ENCODE measurements at regions not wholly inside any gene's neighbourhood (a gene's known extent, or its start where the extent isn't known, plus 50 kb on each side); places are given as distances from the start of the nearest gene placed in this dataset.

- no peaks in the 10 kb centered on the region for H3K27me3 ChIP-seq (ENCODE audit: insufficient read depth, low read length)
- no peaks in the 10 kb centered on the region for H3K23me2 ChIP-seq (ENCODE audit: insufficient read length, low read depth, low read length, poor library complexity, severe bottlenecking)
- Mint-ChIP-seq H3K4me3 (no peak overlapping the region), H3K4me1 (peaks cover 4 to 5% of the 10 kb centered on the region in 2 experiments; a peak in 2 of 4 replicates), H3K9me3 (no peaks in the 10 kb centered on the region), H3K27me3 (ENCODE audit: low read depth) (peaks cover 6% of the 10 kb centered on the region; the same call in 1 of the 2 replicates), H3K27ac (no peak overlapping the region), H3K36me3 (ENCODE audit: insufficient read depth in 1 of 3, low read depth in 3 of 3) (no peaks in the 10 kb centered on the region)
- H3K79me2 ChIP-seq (ENCODE audit: insufficient read depth, low read length), result no peaks in the 10 kb centered on the region
- no peak overlapping the region for H4K5ac ChIP-seq (ENCODE audit: insufficient read length, low read depth, low read length)
- H3K27ac ChIP-seq (ENCODE audit: insufficient read length, low read depth, low read length), result no peak overlapping the region
- DNase-seq, result no peak
- no peak overlapping the region for H3K4me2 ChIP-seq (ENCODE audit: insufficient read depth, insufficient read length, low read length)
- no peaks in the 10 kb centered on the region for H4K20me1 ChIP-seq (ENCODE audit: control insufficient read depth, insufficient read depth, insufficient read length)
- no peaks in the 10 kb centered on the region; the same call in 1 of the 2 replicates for H3K4me1 ChIP-seq (ENCODE audit: insufficient read depth, low read length)
- H4K8ac ChIP-seq (replicated peaks; ENCODE audit: insufficient read length, low read depth, low read length), result no peak overlapping the region
- H3K18ac ChIP-seq (ENCODE audit: insufficient read length, low read depth, low read length), result no peak overlapping the region
- no peaks in the 10 kb centered on the region for H3K79me1 ChIP-seq (ENCODE audit: insufficient read depth, low read depth, low read length, poor library complexity, severe bottlenecking)
- no peak overlapping the region for H2BK20ac ChIP-seq (ENCODE audit: low read depth, low read length, poor library complexity, severe bottlenecking)
- no peaks in the 10 kb centered on the region for H3K9me3 ChIP-seq (ENCODE audit: control insufficient read depth, low read depth, low read length)
- H3K56ac ChIP-seq (ENCODE audit: insufficient read length, low read depth, low read length), result peak overlapping the region; percentile 73
- no peak overlapping the region for H4K91ac ChIP-seq (ENCODE audit: insufficient read length, low read depth, low read length)
- H3T11ph ChIP-seq (ENCODE audit: low read length), result no peak overlapping the region
- no peak overlapping the region for H2AFZ ChIP-seq (ENCODE audit: low read length)
- no peak overlapping the region for H3K14ac ChIP-seq (ENCODE audit: insufficient read depth, low read length)
- H2AK5ac ChIP-seq (ENCODE audit: insufficient read length, low read length), result no peak overlapping the region
- H2BK12ac ChIP-seq (ENCODE audit: insufficient read length, low read depth, low read length), result no peak overlapping the region
- H2BK5ac ChIP-seq (ENCODE audit: insufficient read length, low read length), result no peak overlapping the region
- H2BK120ac ChIP-seq (ENCODE audit: low read depth, low read length, poor library complexity, severe bottlenecking), result no peak overlapping the region
- no CpG with 5 or more reads among the region's 7 CpGs for WGBS (ENCODE audit: extremely low coverage, insufficient read length, low lambda C conversion rate)
- H3K23ac ChIP-seq (ENCODE audit: insufficient read length, low read depth, low read length), result no peak overlapping the region
- no peak for TF ChIP-seq CTCF (conservative IDR thresholded peaks at IDR 0.05)
- no peak overlapping the region for H3K4ac ChIP-seq (ENCODE audit: low read depth, low read length)
- no peak overlapping the region for H2BK15ac ChIP-seq (ENCODE audit: low read depth, low read length)
- no peak overlapping the region for H3K9ac ChIP-seq (ENCODE audit: extremely low read depth, insufficient read length, low read length)
Measured at GRCh38 chr14:36383767-36384431, 63.5 kb upstream of the MBIP start.
